WTC11 (cell line): ENCODE measurements at regions not wholly inside any gene's neighbourhood (a gene's known extent, or its start where the extent isn't known, plus 50 kb on each side); places are given as distances from the start of the nearest gene placed in this dataset.

ENCODE experiments used
- ATAC-seq: fragments of 200-7000 bp; cut with Tn5 transposase; 2 replicates; pipeline ENCODE4 v1.10.0; 2021; ENCODE audit warnings: mild to moderate bottlenecking, moderate library complexity
- CTCF ChIA-PET: fragments of 300-600 bp; sonication (Branson Sonifier 250); formaldehyde crosslinking; loops from one replicate; lab custom pipeline; 2021; ENCODE audit warnings: antibody characterized with exemption; lab: Charles Lee
- POLR2A ChIA-PET: fragments of 350-600 bp; sonication (Branson Sonifier 250); formaldehyde crosslinking; loops from one replicate; lab custom pipeline; 2021; ENCODE audit warnings: antibody characterized with exemption; lab: Charles Lee
- DNase-seq: peaks from one replicate; pipeline ENCODE4 v3.0.0; 2021; ENCODE audit warnings: low spot score
- H3K27ac Mint-ChIP-seq: 2 replicates; pipeline ENCODE4 v1.8.0; 2021; ENCODE audit warnings: mixed read lengths
- H3K27me3 Mint-ChIP-seq: 2 replicates; pipeline ENCODE4 v1.8.0; 2021; ENCODE audit warnings: low read depth, mild to moderate bottlenecking, moderate library complexity, mixed read lengths
- H3K36me3 Mint-ChIP-seq: 2 replicates; pipeline ENCODE4 v1.8.0; 2021; ENCODE audit warnings: mixed read lengths
- H3K4me1 Mint-ChIP-seq: 2 replicates; pipeline ENCODE4 v1.8.0; 2022; ENCODE audit warnings: mixed read lengths
- H3K4me3 Mint-ChIP-seq: 2 replicates; pipeline ENCODE4 v1.8.0; 2021; ENCODE audit warnings: mild to moderate bottlenecking, moderate library complexity, mixed read lengths
- H3K9me3 Mint-ChIP-seq: 2 replicates; pipeline ENCODE4 v1.8.0; 2021; ENCODE audit warnings: mixed read lengths
- ATF1 ChIP-seq: sonication (generic); formaldehyde crosslinking; IDR thresholded peaks from 2 replicates; pipeline ENCODE4 v1.8.1; 2023; ENCODE audit warnings: mild to moderate bottlenecking, moderate library complexity, missing genetic modification reagents
- CREB1 ChIP-seq: sonication (generic); formaldehyde crosslinking; IDR thresholded peaks from 2 replicates; pipeline ENCODE4 v1.8.0; 2023; ENCODE audit warnings: mild to moderate bottlenecking, missing genetic modification reagents
- E2F5 ChIP-seq: sonication (generic); formaldehyde crosslinking; IDR thresholded peaks from 2 replicates; pipeline ENCODE4 v1.8.1; 2022; ENCODE audit warnings: mild to moderate bottlenecking, moderate library complexity, missing genetic modification reagents
- EMX1 ChIP-seq: fragments of 250-450 bp; sonication (Bioruptor Pico); IDR thresholded peaks from 2 replicates; pipeline ENCODE4 v1.8.0; 2021; ENCODE audit warnings: mild to moderate bottlenecking
- GABPB1 ChIP-seq: sonication (generic); formaldehyde crosslinking; IDR thresholded peaks from 2 replicates; pipeline ENCODE4 v1.8.1; 2023; ENCODE audit warnings: mild to moderate bottlenecking, missing genetic modification reagents
- GTF2I ChIP-seq: fragments of 250-450 bp; sonication (Bioruptor Pico); conservative IDR thresholded peaks from 2 replicates; pipeline ENCODE4 v1.4.0; 2021; ENCODE audit warnings: mild to moderate bottlenecking
- HMGA2 ChIP-seq: fragments of 250-450 bp; sonication (Bioruptor Pico); IDR thresholded peaks from 2 replicates; pipeline ENCODE4 v1.4.0; 2021; ENCODE audit warnings: mild to moderate bottlenecking, moderate library complexity
- MLX ChIP-seq: sonication (generic); formaldehyde crosslinking; IDR thresholded peaks from 2 replicates; pipeline ENCODE4 v1.8.1; 2023; ENCODE audit warnings: mild to moderate bottlenecking, missing genetic modification reagents, moderate library complexity
- MXD4 ChIP-seq: fragments of 250-450 bp; sonication (Bioruptor Pico); IDR thresholded peaks from 2 replicates; pipeline ENCODE4 v1.8.0; 2021; ENCODE audit warnings: mild to moderate bottlenecking, moderate library complexity, borderline replicate concordance
- RELA ChIP-seq: sonication (generic); formaldehyde crosslinking; IDR thresholded peaks from 2 replicates; pipeline ENCODE4 v1.8.1; 2022; ENCODE audit warnings: missing genetic modification reagents, mild to moderate bottlenecking, borderline replicate concordance
- SMAD3 ChIP-seq: sonication (generic); formaldehyde crosslinking; IDR thresholded peaks from 2 replicates; pipeline ENCODE4 v1.8.0; 2022; ENCODE audit warnings: missing genetic modification reagents, mild to moderate bottlenecking, borderline replicate concordance
- TCF7 ChIP-seq: sonication (generic); formaldehyde crosslinking; IDR thresholded peaks from 2 replicates; pipeline ENCODE4 v1.8.0; 2022; ENCODE audit warnings: mild to moderate bottlenecking, low read depth, missing genetic modification reagents, moderate library complexity
- TP53 ChIP-seq: sonication (generic); formaldehyde crosslinking; IDR thresholded peaks from 2 replicates; pipeline ENCODE4 v1.8.1; 2023; ENCODE audit warnings: mild to moderate bottlenecking, missing genetic modification reagents
- ZBTB21 ChIP-seq: sonication (generic); formaldehyde crosslinking; IDR thresholded peaks from 2 replicates; pipeline ENCODE4 v1.8.1; 2023; ENCODE audit warnings: mild to moderate bottlenecking, missing genetic modification reagents, borderline replicate concordance
- ZNF416 ChIP-seq: fragments of 250-450 bp; sonication (Bioruptor Pico); IDR thresholded peaks from 2 replicates; pipeline ENCODE4 v1.9.0; 2021; ENCODE audit warnings: mild to moderate bottlenecking, inconsistent platforms
- ZNF425 ChIP-seq: fragments of 250-450 bp; sonication (Bioruptor Pico); conservative IDR thresholded peaks from 2 replicates; pipeline ENCODE4 v1.9.0; 2021; ENCODE audit warnings: mild to moderate bottlenecking
- ZNF512 ChIP-seq: sonication (generic); formaldehyde crosslinking; IDR thresholded peaks from 2 replicates; pipeline ENCODE4 v1.8.1; 2022; ENCODE audit warnings: missing genetic modification reagents, borderline replicate concordance
- TF ChIP-seq, protein P1 (sequence below): sonication (generic); formaldehyde crosslinking; IDR thresholded peaks from 2 replicates; pipeline ENCODE4 v1.8.0; 2022; ENCODE audit warnings: missing genetic modification reagents
- TF ChIP-seq, protein P2 (sequence below): fragments of 250-450 bp; sonication (Bioruptor Pico); IDR thresholded peaks from 2 replicates; pipeline ENCODE4 v1.9.0; 2021; ENCODE audit warnings: moderate library complexity, mild to moderate bottlenecking, inconsistent platforms, borderline replicate concordance
- TF ChIP-seq, protein P3 (sequence below): sonication (generic); formaldehyde crosslinking; conservative IDR thresholded peaks from 2 replicates; pipeline ENCODE4 v1.8.1; 2022; ENCODE audit warnings: mild to moderate bottlenecking, missing genetic modification reagents
- TF ChIP-seq, protein P4 (sequence below): sonication (generic); formaldehyde crosslinking; IDR thresholded peaks from 2 replicates; pipeline ENCODE4 v1.8.1; 2023; ENCODE audit warnings: mild to moderate bottlenecking, missing genetic modification reagents, moderate library complexity

DNA sequence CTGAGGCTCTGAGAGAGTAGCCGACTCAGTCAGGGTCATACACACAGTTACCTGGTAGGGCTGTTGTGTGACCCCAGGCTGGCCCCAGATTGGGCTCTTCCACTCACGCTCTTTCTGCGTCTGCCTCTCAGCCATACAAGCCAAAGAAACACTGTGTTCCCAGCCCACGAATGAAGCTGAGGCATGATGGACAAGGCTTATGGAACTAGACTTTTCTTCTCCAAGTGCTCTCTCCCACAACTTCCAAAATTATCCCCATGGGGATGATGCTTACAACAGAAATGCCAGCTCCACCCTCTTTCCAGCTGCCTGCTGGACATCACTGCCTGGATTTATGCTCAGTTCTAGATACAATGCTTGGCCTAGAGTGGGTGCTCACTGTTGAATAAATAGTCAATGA lies 102.8 kb upstream of the JUN start (continued):
- TF ChIP-seq E2F5 = no peak

DNA sequence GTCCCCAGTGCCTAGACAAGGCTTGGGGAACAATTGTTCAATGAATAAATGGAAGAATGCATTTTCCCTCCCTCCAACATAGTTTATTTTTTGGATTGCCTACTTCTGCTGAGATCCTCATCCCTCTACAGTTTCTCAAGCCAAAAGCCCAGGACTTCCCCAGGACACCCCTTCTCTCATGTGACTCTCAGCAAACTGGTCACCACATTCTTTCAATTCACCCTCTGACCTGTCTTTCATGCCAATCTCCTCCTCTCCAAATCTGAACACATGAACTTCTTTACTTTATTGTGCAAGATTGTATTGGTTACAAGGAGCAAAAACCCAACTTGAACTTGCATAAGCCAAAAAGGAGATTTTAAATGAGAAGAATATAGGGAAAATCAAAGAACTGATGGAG lies 103.2 kb upstream of the JUN start:
- H3K27me3 Mint-ChIP-seq = no peaks in the 10 kb centered on the region; the same call in 1 of the 2 replicates
- ChIA-PET POLR2A (no interaction called here), CTCF (no interaction called here)
- TF ChIP-seq ZBTB21 (no peak), EMX1 (CRISPR knock-in tag) (no peak), ZNF416 (CRISPR knock-in tag) (no peak), MLX (CRISPR knock-in tag) (no peak), E2F5 (no peak), SMAD3 (CRISPR knock-in tag) (no peak), TP53 (CRISPR knock-in tag) (no peak), RELA (CRISPR knock-in tag) (no peak)
- TF ChIP-seq, protein P1, sequence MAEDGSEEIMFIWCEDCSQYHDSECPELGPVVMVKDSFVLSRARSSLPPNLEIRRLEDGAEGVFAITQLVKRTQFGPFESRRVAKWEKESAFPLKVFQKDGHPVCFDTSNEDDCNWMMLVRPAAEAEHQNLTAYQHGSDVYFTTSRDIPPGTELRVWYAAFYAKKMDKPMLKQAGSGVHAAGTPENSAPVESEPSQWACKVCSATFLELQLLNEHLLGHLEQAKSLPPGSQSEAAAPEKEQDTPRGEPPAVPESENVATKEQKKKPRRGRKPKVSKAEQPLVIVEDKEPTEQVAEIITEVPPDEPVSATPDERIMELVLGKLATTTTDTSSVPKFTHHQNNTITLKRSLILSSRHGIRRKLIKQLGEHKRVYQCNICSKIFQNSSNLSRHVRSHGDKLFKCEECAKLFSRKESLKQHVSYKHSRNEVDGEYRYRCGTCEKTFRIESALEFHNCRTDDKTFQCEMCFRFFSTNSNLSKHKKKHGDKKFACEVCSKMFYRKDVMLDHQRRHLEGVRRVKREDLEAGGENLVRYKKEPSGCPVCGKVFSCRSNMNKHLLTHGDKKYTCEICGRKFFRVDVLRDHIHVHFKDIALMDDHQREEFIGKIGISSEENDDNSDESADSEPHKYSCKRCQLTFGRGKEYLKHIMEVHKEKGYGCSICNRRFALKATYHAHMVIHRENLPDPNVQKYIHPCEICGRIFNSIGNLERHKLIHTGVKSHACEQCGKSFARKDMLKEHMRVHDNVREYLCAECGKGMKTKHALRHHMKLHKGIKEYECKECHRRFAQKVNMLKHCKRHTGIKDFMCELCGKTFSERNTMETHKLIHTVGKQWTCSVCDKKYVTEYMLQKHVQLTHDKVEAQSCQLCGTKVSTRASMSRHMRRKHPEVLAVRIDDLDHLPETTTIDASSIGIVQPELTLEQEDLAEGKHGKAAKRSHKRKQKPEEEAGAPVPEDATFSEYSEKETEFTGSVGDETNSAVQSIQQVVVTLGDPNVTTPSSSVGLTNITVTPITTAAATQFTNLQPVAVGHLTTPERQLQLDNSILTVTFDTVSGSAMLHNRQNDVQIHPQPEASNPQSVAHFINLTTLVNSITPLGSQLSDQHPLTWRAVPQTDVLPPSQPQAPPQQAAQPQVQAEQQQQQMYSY (CRISPR knock-in tag) = no peak
- TF ChIP-seq, protein P2, sequence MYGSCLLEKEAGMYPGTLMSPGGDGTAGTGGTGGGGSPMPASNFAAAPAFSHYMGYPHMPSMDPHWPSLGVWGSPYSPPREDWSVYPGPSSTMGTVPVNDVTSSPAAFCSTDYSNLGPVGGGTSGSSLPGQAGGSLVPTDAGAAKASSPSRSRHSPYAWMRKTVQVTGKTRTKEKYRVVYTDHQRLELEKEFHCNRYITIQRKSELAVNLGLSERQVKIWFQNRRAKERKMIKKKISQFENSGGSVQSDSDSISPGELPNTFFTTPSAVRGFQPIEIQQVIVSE = no peak
- no peak overlapping the region for H3K4me3 Mint-ChIP-seq
- H3K27ac Mint-ChIP-seq = no peak overlapping the region
- H3K9me3 Mint-ChIP-seq = peaks cover 4% of the 10 kb centered on the region; the same call in 1 of the 2 replicates
- no peaks in the 10 kb centered on the region for H3K36me3 Mint-ChIP-seq
- DNase-seq (no peak), ATAC-seq (no peak)
- H3K4me1 Mint-ChIP-seq = peaks cover 6% of the 10 kb centered on the region

DNA sequence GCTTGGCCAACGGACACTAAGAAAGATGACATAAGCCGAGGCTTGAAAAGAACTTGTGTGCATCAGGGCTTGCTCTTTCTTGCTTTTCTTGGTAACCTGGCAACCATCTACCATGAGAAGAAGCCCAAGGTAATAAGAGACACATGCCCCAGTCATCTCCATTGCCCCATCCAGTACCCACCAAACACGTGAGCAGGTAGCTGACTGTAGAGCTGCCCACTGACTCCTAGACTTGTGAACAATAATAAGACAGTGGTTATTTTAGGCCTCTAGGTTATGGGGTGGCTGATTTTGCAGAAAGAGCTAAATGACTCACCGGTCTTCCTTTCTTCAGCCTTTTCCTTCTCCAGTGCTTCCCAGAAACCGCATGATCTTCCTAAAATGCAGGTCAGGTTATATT lies 105.0 kb upstream of the JUN start:
- H3K27me3 Mint-ChIP-seq = no peaks in the 10 kb centered on the region; the same call in 1 of the 2 replicates
- no peak overlapping the region for H3K27ac Mint-ChIP-seq
- ATAC-seq (no peak), DNase-seq (no peak)
- ChIA-PET POLR2A (no interaction called here), CTCF (no interaction called here)
- TF ChIP-seq, protein P3, sequence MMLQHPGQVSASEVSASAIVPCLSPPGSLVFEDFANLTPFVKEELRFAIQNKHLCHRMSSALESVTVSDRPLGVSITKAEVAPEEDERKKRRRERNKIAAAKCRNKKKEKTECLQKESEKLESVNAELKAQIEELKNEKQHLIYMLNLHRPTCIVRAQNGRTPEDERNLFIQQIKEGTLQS = no peak
- TF ChIP-seq, protein P4, sequence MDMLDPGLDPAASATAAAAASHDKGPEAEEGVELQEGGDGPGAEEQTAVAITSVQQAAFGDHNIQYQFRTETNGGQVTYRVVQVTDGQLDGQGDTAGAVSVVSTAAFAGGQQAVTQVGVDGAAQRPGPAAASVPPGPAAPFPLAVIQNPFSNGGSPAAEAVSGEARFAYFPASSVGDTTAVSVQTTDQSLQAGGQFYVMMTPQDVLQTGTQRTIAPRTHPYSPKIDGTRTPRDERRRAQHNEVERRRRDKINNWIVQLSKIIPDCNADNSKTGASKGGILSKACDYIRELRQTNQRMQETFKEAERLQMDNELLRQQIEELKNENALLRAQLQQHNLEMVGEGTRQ = no peak
- TF ChIP-seq HMGA2 (no peak), CREB1 (CRISPR knock-in tag) (no peak), ZNF512 (CRISPR knock-in tag) (no peak), MXD4 (no peak), GTF2I (CRISPR knock-in tag) (no peak), GABPB1 (CRISPR knock-in tag) (no peak), ZNF425 (CRISPR knock-in tag) (no peak), ATF1 (CRISPR knock-in tag) (no peak), TCF7 (CRISPR knock-in tag) (no peak)
- H3K4me3 Mint-ChIP-seq = no peak overlapping the region
- H3K36me3 Mint-ChIP-seq = no peaks in the 10 kb centered on the region
- no peaks in the 10 kb centered on the region for H3K4me1 Mint-ChIP-seq
- peaks cover 4% of the 10 kb centered on the region; the same call in 1 of the 2 replicates for H3K9me3 Mint-ChIP-seq
